HuH-7 (cell line): ENCODE measurements at regions not wholly inside any gene's neighbourhood (a gene's known extent, or its start where the extent isn't known, plus 50 kb on each side); places are given as distances from the start of the nearest gene placed in this dataset.

ENCODE experiments used
- DNase-seq: peaks from one replicate; pipeline ENCODE4 v3.0.0; 2011; ENCODE audit warnings: low spot score

GRCh38 chr7:35499226-35499625, 195.7 kb downstream of the HERPUD2 start:
- no peak for DNase-seq

- DNase-seq = no peak
Observed at GRCh38 chr7:35498416-35498815, 196.5 kb downstream of the HERPUD2 start.

DNA sequence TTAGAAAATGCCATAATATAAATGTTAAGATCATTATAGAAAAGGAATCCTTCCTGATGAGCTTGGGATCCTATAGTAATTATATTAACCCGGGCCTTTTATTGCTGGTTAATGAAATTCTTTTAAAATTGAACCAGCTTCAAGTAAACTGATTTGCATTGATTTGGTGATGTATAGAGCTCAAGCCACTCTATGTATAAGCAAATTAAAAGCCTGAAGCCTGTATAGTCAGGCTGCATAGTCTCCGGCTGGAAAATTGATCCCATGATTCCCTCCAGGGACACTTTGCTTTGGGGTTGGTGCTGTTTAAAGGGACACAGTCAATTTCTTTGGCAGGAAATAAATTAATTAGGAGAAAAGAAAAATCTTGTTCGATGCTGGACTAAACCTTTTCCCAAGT, 199.1 kb downstream of the HERPUD2 start:
- DNase-seq = no peak

GRCh38 chr7:35495377-35495776, 199.6 kb downstream of the HERPUD2 start:
- no peak for DNase-seq

DNA sequence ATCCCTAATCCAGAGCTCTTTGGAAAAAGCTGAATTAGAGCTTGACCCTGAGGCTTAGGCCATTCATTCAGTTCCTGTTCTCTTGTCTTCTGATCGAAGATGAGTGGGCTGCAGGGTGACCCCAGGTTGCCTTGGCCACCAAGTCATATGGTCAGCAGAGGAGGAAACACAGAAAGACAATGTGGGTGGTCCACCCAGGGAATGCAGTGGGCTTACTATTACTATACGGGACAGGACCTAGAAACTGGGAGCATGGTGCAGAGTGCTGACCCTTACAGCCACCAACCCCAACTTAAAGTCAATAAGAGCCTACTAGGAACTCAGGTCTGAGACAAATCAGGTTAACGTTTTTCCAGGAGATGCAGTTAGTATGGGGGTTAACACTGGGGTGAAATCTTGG, 200.5 kb downstream of the HERPUD2 start:
- no peak for DNase-seq

GRCh38 chr7:35492451-35493175, 202.3 kb downstream of the HERPUD2 start:
- DNase-seq = no peak

GRCh38 chr7:35491233-35491632, 203.7 kb downstream of the HERPUD2 start:
- DNase-seq = no peak

DNA sequence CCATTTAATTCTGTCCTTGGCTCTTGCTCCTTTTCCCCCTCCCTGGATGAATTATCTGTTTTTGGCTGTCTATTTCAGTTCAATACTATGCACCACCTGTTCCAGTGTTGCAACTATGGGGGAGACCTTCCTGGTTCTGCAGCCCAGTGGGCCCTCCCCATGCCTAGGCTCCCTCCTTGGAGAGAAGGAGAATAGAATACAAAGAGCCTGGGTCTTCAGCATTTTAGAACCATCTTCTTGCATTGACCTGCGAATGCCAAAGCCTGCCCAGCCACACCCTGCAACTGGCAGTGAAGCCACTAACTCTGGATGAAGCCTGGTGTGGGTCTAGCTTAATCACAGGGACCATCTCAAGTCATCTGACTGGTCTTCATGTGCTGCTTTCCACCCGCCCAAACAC, 207.1 kb downstream of the HERPUD2 start:
- no peak for DNase-seq

DNA sequence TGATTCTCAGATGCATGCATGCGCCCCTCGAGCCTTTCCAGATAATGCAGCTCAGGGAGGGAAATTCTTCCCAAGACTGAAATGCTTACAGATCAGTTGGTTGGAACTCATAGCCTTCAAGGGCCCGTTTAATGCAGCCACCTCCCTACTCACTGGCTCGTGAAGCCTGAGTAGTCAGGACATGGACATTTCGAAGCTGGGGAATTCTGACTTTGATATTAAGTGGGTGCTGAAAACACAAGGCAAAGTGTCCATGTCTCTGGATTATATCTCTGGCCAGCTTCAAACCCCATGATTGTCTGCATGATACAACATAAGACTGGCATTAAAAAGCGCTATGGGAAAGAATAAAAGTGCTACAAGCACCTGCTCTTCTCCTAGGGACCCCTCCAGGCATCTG, 207.5 kb downstream of the HERPUD2 start:
- no peak for DNase-seq

GRCh38 chr7:35485436-35485835, 209.5 kb downstream of the HERPUD2 start:
- no peak for DNase-seq

DNA sequence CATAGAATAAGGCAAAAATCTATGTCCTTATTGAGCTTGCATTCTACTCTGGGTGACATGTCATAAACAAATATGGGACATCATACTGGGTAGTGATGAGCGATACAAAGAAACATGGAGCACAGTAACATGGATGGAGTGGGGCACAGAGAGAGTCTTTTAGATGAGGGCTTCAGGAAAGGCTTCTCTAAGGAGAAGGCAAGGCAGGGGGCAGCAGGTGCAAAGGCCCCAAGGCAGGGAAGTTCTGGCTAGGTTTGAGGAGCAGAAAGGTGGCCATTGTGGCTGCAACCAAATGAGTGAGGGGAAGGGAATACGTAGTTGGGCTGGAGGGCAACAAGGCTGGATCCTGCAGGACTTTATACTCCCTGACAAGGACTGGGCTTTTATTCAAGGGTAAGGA, 211.4 kb downstream of the HERPUD2 start:
- DNase-seq = no peak

DNA sequence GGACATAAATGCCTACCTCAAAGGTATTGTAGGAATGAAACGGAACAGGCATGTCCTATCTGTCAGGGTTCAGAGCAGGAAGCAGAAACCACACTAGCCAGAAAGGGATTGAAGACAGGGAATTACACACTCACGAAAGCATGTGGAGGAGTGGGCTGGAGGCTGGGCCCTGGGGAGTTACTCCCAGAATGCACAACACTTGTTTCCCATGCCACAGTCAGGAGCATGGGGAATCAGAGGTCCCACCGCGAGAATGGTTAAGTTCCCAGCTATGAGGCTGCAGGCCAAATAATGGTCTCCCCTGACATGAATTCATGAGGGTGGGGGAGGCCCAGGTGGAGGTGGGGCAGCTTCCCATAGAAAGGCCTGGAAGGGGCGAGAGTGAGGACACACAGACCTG, 212.7 kb downstream of the HERPUD2 start:
- no peak for DNase-seq

DNA sequence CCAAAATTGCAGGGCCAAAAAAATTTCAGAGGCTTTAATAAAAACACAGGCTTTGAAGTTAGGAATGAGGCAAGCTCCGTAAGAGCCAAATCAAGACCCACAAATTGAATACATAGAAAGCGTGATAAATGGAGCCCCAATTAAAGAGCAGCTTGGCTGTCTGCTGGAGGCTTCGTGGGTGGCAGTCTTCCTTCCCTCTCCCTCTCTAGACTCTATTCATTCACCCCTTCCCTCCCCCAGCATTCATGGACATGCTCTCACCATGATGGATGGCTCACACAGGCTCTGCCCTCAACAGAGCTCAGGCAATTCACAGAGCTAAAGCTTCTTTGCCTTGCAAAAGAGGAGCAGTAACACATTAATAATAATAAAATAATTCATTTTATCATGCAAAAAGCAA, 214.1 kb downstream of the HERPUD2 start:
- DNase-seq = no peak

GRCh38 chr7:35477609-35478008, 217.3 kb downstream of the HERPUD2 start:
- DNase-seq = no peak

DNA sequence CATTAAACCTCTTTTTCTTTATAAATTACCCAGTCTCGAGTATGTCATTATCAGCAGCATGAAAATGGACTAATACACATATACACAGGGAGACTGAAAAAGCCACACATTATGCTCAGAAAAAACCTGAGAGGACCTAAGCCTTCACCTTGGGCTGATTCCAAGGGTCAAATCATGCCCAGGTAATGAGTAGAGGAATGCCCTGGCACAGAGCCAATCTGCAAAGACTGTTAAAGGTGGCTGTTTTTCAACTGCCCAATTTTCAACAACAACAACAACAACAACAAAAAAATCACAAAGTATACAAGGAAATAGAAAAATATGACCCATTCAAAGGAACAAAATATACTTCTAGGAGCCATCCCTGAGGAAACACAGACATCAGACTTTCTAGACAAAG, 220.2 kb upstream of the TBX20 start:
- no peak for DNase-seq

- no peak for DNase-seq
Observed at GRCh38 chr7:35468606-35469005, 214.7 kb upstream of the TBX20 start.

DNA sequence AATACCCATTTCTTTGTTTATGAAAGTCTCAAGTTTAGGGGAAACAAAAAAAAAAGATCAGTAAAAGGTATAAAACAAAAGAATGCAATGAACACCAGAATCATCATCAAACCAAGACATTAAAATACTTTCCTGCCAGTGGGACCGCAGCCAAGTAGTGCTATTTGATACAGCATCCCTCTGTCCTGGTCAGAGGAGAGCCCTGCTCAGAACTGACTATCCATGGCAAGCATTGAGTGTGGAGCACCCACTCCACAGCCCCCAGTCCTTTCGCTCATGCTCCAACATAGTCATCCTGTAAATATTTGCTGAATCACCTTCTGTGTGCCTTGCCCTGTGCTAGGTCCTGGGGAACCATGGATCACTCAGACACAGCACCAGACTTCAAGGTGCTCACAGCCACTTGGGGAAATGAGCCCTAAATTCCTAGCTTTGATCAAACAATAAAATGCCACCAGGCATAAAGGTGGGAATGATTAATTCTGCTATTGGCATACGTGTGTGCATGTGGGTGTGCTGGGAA, 213.6 kb upstream of the TBX20 start:
- no peak for DNase-seq

GRCh38 chr7:35465791-35466336, 212.0 kb upstream of the TBX20 start:
- DNase-seq = no peak

DNA sequence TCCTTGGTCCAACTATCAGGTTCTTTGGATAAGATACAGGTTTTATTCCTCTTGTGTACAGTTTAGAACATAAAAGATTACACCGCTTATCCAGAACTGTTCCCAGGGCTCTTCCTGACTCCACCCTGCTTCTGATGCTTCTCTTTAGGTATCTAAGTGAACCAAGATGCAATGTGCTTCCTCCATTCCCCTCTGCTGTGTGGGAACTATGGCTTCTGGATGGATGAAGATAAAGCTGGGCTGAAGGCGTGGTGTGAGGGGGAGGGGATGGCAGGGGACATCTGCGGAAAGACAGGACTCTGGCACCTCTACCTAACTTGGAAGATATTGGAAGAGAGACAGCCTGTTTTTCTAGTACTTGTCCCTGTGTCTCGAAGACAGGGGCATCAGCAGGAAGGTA, 209.9 kb upstream of the TBX20 start:
- DNase-seq = no peak

DNA sequence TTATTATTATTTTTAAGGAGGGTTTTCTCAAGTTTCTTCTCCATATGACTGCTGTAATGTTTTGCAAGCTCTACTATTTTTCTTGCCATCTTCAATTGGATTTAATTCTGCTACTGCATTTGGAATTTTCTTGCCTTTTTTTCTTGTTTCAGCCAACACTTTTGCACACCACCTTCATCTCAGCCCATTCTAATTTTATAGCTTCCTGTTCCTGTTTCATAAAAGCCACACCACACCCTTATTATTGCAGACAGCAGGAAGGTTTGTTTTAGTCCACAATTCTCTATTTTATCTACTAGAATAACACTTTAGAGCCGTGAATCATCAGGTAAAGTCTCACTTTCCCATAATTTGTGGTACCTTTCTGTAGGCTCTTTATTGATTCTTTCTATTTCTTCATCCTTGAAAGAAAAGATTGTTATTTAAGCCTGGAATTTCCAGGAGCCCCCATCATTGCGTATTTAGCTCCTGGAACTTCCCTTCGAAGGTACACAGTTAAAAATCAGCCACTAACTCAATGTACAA, 209.3 kb upstream of the TBX20 start:
- no peak for DNase-seq

DNA sequence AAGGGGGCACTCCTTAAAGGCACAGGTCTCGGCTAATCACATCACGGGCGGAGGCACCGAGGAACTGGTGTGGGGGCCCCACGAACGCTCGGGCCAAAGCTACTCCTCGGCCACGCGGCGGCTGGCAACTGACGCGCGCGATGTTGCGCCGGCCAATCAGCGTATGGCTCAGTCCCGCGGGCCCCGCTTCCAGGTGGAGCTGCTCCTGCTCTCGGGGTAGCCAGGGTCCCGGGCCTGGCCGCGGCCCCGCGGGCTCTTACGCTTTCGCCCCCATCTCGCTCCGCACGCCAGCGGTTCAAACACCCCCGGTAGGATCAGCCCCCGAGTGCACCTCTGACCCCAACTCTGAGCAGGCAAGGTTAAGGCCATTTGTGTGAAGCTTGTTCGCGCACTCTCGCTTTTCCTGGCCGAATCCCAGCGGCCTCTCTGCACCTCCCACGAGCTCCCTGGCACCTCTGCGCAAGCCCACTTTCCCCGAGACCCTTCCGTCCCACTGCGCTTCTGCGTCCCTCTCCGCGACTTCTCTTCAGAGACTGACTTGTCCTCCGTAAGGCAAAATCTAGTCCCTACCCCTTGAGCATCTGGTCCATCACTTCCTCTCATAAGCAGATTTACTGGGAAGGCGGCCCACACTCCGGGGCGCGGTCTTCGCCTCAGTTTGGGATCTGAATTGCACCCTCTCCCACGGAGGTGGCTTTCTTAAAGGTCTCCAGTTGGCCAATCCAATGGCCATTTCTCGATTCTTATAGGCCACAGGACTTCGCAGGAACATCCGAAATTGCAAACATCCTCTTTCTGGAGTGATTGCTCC, 200.9 kb upstream of the TBX20 start:
- DNase-seq = no peak

GRCh38 chr7:35450456-35451214, 196.7 kb upstream of the TBX20 start:
- DNase-seq = no peak
